Fibroblast of the conjunctiva (primary cell): ENCODE measurements at regions not wholly inside any gene's neighbourhood (a gene's known extent, or its start where the extent isn't known, plus 50 kb on each side); places are given as distances from the start of the nearest gene placed in this dataset.
"Not testable (repeated sequence)": the region's sequence is repeated elsewhere in the genome, so short reads cannot be mapped to it uniquely, and the experiment has no call there.

Source experiments
- DNase-seq: peaks from one replicate; pipeline ENCODE4 v3.0.0-alpha.2; 2010; ENCODE audit warnings: low read depth

GRCh38 chr9:89695979-89696378 is 91.2 kb downstream of the GADD45G start:
- DNase-seq: not testable (repeated sequence)

- no peak for DNase-seq
Measured at GRCh38 chr9:89696780-89697179, 92.0 kb downstream of the GADD45G start.

DNA sequence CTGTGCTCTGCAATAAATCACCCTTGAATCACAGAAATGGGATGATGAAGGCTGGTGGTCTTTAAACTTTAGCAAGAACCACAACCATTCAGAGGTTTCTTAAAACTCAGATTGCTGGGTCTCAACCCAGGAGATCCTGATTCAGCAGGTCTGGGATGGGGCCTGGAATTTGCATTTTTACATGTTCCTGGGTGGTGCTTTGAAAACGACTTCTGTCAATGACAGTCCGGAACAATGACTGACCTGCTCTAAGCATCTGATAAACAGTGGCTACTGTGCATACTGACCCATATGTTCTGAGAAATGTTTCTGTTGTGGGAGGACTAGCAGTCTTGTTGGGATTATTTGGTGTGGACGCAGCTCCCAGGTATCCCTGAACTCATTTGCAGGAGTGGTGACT is 92.7 kb downstream of the GADD45G start:
- DNase-seq: no peak

DNA sequence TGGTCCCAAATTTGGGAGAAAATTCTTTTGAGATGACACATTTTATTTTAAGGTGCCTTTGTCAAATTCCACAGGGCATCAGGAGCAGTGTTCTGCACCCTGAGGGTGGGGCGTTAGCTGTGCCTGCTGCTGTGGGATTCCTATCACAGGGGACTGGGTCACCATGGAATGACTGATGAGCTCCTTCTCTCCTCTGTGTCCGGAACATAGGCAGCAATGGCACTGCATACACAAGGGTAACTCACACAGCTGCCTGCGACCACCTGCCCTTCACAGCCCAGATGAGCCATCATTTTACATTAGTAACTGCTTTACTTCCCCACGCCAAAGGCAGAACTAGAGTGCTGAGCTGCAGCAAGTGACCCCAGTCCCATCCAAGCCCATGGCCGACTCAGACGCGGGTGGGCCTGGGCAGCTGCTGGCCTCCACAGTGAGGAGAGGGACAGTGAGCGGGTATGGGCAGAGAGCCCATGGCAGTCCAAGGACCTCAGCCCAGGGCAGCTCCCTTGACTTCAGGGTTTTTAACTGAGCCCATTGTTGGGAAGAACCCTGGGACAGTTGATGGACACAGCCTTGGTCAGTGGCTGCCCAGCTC is 93.7 kb downstream of the GADD45G start:
- DNase-seq: no peak

DNA sequence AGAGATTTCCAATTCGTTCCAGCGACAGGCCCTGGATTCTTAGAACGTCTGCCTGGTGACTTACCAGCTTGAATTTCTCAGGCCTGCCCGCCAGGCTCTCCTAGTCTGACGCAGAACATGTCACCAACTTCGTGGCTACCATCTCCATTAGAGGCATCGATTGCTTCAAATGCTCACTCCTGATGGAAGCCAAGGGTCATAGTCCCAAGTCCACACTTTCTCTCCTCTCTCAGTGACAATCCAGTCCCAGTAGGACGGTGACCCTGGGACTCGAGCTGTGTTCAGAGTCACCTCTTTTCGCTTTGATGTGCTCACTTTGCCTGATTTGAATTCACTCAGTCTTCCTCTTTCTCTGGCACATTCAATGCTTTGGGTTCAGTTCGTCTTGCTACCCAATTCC is 94.8 kb downstream of the GADD45G start:
- DNase-seq: no peak

- no peak for DNase-seq
Measured at GRCh38 chr9:89701221-89701798, 96.5 kb downstream of the GADD45G start.

DNA sequence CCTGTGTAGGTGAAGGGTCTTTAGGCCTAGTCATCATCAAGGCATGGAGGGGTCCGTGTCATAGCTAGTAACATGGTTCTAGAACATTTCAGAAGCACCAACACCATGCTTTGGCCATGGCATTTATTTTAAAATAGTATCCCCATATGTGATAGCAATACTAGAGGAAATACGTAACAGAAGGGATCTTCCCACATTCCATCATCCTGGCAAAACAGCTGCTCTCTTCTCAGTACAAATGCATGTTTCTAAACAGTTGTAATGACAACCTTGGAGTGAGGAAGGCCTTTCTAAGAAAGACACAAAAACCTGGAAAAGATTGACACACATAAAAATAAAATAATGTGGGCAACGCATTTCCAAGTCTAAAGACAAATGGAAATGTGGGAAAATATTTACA is 97.6 kb downstream of the GADD45G start:
- DNase-seq: no peak

- no peak for DNase-seq
Measured at GRCh38 chr9:89705651-89706050, 100.8 kb downstream of the GADD45G start.

- no peak for DNase-seq
Measured at GRCh38 chr9:89706086-89706485, 101.3 kb downstream of the GADD45G start.

DNA sequence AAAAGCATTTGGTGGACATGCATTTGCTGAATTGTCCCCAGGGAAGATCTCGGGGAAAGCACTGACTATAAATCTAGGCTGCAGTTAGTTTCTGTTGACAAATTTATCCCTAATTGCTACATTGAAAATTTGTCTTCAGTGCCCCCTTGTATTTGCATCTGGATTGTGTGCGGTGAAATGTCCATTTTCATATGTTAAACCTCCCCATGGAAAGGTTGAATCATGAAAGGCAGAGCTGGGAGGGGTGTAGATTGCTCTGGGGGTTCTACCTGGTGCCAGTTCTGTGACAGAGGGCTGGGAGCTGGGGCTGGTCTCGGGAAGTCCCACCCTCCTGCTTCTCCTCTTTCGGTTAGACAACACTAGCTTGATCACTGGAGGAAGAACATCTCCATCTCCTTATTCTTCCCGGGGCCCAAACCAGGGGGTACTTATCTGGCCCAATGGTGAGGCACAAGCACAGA is 101.9 kb downstream of the GADD45G start:
- no peak for DNase-seq

GRCh38 chr9:89710697-89711096 is 105.9 kb downstream of the GADD45G start:
- DNase-seq: no peak

DNA sequence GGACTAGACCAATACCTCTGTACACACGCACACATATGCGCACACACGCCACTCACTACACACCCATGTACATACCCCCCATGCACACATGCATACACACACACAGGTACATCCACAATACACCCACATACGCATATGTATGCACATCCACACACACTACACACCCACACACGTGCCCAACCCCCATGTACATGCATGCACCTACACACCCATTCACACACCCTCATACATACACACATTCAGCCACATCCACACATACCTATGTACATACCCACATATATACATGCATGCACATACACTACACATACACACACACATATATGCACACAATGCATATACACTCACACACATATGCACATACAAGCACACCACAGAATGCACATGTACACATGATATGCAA is 107.1 kb downstream of the GADD45G start:
- no peak for DNase-seq

GRCh38 chr9:89712283-89712682 is 107.5 kb downstream of the GADD45G start:
- no peak for DNase-seq

DNA sequence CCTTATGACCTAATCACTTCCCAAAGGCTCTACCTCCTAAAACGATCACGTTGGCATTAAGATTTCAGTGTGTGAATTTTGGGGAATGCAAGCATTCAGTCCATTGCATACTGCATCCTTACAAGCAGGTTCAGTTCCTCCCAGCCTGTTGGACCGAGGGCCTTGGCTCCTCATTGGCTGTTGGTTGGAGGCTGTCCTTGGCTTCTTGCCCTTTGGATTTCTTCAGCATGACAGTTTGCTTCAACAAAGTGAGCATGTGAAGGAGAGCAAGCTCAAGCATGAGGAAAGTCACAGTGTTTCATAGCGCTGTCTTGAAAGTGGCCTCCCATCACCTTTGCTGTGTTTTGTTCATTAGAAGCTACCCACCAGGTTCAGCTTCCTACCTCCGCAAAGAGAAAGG is 109.5 kb downstream of the GADD45G start:
- no peak for DNase-seq

DNA sequence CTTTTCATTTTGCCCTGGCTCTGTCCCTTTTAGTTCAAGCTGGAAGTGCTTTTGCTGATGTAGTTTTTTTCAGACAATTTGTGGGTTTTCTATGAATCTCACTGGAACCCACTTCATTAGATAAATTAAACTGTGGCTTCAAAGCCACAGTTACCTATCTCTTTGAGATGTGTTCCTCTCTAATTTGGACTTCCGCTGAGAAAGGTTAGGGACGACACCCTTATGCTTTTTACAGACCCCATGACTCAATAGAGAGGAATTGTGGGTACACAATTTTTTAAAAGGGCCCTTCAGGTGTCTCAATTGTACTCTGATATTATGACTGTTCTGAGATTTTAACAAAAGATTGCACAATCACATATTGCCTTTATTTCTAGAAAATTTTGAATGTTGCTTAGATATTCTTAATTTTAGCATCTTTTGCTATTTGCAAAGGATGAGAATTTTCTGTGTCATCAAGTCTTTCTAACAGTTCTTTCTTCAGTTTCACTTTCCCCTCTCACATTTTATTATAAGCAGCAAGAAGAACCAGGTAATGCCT is 110.6 kb downstream of the GADD45G start:
- DNase-seq: no peak

DNA sequence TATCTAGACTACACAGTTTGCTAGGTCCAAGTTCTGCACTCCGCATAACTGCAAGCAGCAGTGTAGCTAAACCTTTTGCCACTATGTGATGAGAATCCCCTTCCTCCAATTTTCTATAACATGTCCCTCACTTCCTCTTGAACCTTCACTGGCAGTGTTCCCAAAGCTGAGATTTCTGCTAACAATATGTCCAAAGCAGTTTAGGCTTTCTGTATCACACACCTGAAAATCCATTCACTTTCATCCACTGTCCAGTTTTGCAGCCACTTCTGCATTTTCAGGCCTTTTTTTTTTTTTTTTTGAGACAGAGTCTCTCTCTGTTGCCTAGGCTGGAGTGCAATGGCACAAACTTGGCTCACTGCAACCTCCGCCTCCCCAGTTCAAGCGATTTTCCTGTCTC is 111.1 kb downstream of the GADD45G start:
- no peak for DNase-seq

DNA sequence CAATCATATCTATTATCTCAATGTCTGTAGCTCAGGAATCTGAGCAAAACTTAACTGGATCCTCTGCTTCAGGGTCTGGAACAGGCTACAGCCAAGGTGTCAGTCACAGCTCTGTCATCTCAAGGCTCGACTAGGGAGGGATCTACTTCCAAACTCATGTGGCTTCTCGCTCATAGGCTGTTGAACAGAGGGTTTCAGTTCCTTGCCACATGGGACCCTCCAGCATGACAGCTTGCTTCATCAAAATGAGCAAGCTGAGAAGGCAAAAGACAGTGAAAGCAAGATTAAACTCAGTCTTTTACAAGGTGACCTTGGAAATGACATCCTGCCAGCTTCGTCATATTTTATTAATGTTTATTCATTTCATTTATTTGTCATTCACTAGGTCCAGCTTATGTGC is 111.7 kb downstream of the GADD45G start:
- DNase-seq: no peak

GRCh38 chr9:89718176-89718575 is 113.4 kb downstream of the GADD45G start:
- DNase-seq: no peak

GRCh38 chr9:89718651-89719050 is 113.8 kb downstream of the GADD45G start:
- DNase-seq: no peak

- no peak for DNase-seq
Measured at GRCh38 chr9:89719202-89719601, 114.4 kb downstream of the GADD45G start.

DNA sequence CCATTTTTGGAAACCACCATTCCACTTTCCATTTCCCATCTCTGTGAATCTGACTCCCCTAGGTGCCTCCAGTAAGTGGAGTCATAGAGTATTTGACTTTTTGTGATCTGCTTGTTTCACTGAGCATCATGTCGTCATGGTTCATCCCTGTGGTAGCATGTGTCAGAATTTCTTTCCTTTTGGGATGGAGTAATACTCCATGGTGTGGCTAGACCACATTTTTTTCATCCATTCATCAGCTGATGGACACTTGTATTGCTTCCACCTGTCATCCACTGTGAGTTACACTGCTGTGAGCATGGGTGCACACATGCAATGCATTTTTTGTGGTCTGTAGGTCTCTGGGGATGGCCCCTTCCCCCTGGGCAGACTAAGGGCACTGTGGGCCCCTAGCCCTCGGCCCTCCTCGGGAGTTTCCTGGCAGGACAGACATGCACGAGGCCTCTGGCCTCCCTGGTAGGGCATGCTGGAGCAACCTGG is 115.9 kb downstream of the GADD45G start:
- no peak for DNase-seq

- DNase-seq: no peak
Measured at GRCh38 chr9:89721176-89721700, 116.4 kb downstream of the GADD45G start.

GRCh38 chr9:89721971-89722530 is 117.2 kb downstream of the GADD45G start:
- DNase-seq: no peak
